ENCODE measurements at regions not wholly inside any gene's neighbourhood (a gene's known extent, or its start where the extent isn't known, plus 50 kb on each side); places are given as distances from the start of the nearest gene placed in this dataset.
"Not testable (repeated sequence)": the region's sequence is repeated elsewhere in the genome, so short reads cannot be mapped to it uniquely, and the experiment has no call there.

DNA sequence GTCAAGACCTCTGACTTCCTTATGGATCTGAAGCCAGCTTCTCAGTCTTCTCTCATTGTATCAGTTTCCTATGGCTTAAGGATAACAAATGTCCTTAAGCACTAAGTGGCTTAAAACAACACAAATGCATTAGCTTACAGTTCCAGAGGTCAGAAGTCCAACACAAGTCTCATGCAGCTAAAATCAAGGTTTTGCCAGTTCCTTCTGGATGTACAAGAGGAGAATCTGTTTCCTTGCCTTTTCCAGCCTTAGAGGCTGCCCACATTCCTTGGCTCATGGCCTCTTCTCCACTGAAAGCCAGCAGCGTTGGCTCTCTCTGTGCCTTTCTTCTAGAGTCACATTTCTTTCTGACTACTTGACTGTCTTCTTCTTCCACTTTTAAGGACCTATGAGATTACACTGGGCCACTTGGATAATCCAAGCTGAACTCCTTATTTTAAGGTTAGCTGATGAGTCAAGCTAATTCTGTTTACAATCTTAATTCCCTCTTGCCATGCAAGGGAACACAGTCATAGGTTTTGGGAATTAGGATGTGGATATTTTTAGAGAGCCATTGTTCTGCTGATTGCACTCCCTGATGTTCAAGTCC lies 179.0 kb downstream of the BCAS1 start:
- DNase-seq (ENCODE audit: low spot score), result no peak

DNA sequence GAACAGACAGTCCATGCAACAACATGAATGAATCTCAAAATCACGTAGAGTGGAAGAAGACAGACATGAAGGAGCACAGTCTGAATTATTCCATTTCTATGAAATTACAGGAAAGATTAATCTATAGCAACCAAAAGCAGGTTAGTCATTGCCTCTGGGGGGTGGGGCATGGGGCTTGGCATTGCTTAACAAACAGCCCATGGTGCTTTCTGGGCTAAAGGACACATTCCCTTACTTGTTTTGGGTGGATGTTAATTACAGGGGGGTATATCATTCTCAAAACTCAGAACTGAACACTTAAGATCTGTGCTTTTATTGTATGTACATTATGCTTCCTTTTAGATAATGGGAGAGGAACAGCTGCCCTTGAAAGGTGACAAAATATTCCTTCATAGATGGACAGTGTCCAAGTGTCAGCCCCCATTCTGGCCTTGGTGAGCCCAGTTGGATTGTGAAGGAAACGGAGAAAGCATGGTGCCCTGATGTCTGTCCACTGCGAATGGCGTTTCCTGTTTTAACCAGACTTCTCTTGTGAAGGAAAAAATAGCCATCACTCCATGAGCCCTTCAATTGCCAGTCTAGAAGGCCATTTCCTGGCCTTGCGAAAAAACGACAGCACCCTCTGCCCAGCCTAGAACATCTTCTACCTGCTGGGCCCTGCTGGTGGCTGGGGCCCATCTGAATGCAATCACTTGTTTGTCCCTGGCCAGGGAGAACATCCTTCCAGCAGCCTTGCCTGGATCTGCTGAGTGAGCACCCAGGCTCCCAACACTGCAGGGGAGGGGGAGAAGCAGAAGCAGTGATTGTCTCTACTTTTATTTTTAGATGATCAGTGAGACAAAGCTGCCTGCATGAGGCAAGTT lies 179.7 kb downstream of the BCAS1 start:
- no peak for DNase-seq (ENCODE audit: low spot score)

DNA sequence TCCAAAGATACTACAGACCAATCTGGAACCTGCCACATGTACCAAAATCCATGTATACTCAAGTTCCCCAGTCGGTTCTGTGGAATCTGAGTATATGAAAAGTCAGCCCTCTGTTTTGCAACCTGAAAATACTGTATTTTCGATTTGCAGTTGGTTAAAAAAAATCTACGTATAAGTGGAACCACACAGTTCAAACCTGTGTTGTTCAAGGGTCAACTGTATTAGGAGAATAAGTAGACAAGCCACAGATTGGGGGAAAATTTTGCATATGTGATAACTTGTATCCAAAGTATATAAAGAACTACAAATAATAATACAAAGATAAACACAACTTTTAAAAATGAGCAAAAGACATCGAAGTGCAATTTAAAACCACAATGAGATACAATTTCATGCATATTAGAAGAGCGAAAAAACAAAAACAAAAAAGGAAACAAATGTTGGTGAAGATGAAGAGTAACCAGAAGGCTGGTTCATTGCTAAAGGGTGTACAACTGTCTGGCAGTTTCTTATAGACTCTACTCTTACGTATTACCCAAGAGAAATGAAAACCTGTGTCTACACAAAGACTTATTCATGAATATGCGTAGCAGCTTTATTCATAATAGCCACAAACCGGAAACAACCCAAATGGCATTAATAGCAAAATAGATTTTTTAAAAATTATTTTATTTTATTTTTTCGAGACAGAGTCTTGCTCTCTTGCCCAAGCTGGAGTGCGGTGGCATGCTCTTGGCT lies 180.8 kb downstream of the BCAS1 start:
- DNase-seq (ENCODE audit: low spot score), result no peak

GRCh38 chr20:53888951-53889350 lies 181.4 kb downstream of the BCAS1 start:
- DNase-seq (ENCODE audit: low spot score), result no peak

GRCh38 chr20:53888510-53888909 lies 181.9 kb downstream of the BCAS1 start:
- DNase-seq (ENCODE audit: low spot score), result no peak

- no peak for DNase-seq (ENCODE audit: low spot score)
Observed at GRCh38 chr20:53887973-53888372, 182.4 kb downstream of the BCAS1 start.

GRCh38 chr20:53884859-53885541 lies 185.4 kb downstream of the BCAS1 start:
- no peak for DNase-seq (ENCODE audit: low spot score)

DNA sequence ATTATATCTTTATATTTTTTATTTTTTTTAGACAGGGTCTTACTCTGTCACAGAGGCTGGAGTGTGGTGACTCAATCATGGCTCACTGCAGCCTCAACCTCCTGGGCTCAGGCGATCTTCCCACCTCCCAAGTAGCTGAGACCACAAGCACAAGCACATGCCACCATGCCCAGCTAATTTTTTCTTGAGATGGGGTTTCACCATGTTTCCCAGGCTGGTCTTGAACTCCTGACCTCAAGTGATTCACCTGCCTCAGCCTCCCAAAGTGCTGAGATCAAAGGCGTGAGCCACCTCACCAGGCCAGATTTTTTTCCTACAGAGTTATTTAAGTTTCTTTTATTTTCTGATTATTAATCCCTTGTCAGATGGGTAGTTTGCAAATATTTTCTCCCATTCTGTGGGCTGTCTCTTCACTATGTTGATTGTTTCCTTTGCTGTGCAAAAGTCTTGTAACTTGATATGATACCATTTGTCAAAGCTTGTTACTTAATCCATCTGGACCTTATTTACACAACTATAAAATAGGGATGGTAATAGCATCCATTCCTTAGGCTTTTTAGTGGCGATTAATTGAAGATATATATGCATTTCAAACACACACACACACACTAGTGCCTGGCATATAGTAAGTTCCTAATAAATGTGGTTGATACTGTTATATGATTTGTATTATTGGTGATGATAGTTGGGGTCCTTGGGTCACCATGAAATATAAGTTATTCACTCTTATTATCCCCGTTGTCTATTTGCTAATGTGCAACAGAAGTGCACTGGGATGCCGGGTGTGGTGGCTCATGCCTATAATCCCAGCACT lies 187.1 kb downstream of the BCAS1 start:
- no peak for DNase-seq (ENCODE audit: low spot score)

DNA sequence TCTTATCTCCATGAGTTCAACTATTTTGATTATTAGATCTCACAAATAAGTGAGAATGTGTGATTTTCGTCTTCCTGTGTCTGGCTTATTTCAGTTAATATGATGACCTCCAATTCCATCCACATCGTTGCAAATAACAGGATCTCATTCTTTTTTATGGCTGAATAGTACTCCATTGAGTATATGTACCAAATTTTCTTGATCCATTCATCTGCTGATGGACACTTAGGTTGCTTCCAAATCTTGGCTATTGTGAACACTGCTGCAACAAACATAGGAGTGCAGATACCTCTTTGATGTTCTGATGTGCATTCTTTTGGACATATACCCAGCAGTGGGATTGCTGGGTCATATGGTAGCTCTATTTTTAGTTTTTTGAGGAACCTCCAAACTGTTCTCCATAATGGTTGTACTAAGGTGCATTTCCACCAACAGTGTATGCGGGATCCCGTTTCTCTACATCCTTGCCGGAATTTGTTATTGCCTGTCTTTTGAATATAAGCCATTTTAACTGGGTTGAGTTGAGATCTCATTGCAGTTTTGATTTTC lies 187.9 kb downstream of the BCAS1 start:
- DNase-seq (ENCODE audit: low spot score), result not testable (repeated sequence)

GRCh38 chr20:53881362-53881761 lies 189.0 kb downstream of the BCAS1 start:
- DNase-seq (ENCODE audit: low spot score), result no peak

GRCh38 chr20:53880108-53880641 lies 190.2 kb downstream of the BCAS1 start:
- DNase-seq (ENCODE audit: low spot score), result no peak

DNA sequence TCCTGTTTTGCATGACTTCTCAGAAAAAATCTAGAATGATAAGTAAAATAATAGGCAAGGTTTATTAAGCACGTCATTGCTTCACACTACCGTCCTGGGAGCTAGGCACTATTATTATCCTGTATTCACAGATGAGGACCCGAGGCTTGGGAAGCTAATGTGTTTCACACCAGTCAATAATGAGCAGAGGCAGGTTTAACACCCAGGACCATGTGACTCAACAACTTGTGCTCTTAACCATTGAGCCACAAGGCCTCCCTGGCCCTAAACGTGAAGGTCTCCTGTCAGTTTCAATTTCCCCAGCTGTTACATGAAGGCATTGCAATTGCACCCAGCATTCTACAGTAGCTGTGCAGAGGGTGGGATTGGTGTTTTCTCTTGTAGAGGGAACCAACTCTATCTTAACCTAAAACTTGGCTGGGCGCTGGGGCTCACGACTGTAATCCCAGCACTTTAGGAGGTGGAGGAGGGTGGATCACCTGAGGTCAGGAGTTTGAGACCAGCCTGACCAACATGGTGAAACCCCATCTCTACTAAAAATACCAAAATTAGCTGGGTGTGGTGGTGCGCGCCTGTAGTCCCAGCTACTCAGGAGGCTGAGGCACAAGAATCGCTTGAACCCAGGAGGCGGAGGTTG lies 191.2 kb downstream of the BCAS1 start:
- DNase-seq (ENCODE audit: low spot score), result no peak

GRCh38 chr20:53878262-53879047 lies 191.9 kb downstream of the BCAS1 start:
- no peak for DNase-seq (ENCODE audit: low spot score)

GRCh38 chr20:53876956-53877355 lies 193.4 kb downstream of the BCAS1 start:
- DNase-seq (ENCODE audit: low spot score), result no peak

DNA sequence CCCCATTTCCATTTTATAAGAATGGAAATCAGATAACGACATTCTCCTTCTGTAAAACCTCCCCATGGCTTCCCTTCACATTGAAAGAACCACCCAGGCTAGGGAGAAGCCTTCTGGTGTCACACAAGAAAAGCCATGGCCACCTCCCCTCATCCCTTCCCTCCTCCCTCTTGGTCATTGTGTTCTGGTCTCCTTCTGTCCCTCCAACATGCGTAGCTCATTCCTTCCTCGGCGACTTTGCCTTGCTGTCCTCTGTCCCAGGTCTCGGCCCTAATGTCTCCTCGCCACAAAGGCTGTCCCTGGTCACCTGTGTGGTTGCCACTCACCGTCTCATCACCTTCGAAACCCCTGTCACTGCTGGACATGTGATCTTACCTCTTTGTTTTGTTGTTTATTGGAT lies 193.9 kb downstream of the BCAS1 start:
- no peak for DNase-seq (ENCODE audit: low spot score)

DNA sequence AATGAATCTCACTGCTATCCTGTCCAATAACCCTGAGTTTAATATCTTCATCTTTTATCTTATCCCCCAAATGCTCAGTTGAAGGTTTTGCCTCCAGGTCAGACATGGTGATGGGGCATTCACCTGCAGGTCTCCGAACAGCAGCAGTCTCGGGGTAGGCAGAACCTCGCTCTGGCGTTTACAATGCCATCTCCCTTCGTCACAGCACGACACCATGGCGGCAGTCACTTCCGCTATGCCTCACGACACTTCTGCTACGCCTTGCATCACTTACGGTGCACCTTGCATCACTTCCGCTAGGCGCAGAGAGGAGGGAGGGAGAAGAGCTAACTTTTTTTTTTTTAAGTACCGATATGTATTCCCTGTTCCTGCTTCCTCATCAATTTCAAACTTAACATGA lies 194.9 kb downstream of the BCAS1 start:
- no peak for DNase-seq (ENCODE audit: low spot score)

DNA sequence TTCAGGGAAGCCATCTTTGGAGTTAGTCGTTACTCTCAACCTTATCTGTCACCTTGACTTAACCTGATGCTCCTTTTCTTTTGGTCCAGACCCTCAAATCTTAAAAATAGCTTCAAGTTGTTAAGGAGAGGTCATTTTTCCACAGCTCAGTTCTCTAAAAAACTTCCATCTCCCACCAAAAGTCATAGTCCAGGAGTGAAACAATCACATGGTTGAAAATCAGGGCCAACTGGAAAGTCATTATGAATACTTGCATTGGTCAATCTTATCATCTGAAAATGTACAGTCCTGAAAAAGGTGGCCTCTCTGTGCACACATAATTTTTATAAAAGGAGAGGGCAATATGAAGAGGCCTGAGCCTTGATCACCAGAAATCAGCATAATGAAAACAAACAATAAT lies 195.7 kb downstream of the BCAS1 start:
- no peak for DNase-seq (ENCODE audit: low spot score)

GRCh38 chr20:53874104-53874503 lies 196.3 kb downstream of the BCAS1 start:
- DNase-seq (ENCODE audit: low spot score), result no peak

DNA sequence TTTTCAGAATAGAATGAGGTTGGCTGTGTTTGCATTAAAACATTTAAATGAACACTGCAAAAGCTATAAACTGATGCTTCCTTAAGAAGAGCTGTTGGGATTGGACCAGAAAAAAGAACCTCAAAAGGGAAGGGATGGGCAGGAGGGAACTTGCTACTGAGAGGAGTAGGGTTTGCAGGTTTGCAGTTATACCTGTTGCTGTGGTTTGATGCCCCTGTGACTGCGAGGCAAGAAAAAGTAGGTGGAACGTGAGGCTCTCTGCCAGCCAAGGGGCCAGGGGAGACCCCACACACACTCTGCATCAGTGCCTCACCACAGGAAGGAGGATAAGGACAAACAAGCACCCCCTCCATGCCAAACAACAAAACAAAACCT lies 197.2 kb downstream of the BCAS1 start:
- no peak for DNase-seq (ENCODE audit: low spot score)
